Panc1 (cell line): ENCODE measurements at regions not wholly inside any gene's neighbourhood (a gene's known extent, or its start where the extent isn't known, plus 50 kb on each side); places are given as distances from the start of the nearest gene placed in this dataset.

Source experiments
- ATAC-seq: fragments of 200-7000 bp; cut with Tn5 transposase; 2 replicates; pipeline ENCODE4 v1.9.1; 2020; ENCODE audit warnings: mild to moderate bottlenecking, moderate library complexity
- BruUV-seq: library from RNA; stranded (reverse); fragments of 400-500 nt; replicated peaks from 2 replicates; lab custom pipeline; 2021; lab: Mats Ljungman, UMichigan
- CTCF ChIA-PET: fragments of 300-600 bp; sonication (Branson Sonifier 250); formaldehyde crosslinking; loops from one replicate; lab custom pipeline; 2022; ENCODE audit warnings: antibody characterized with exemption; lab: Charles Lee
- POLR2A ChIA-PET: fragments of 300-600 bp; sonication (Branson Sonifier 250); formaldehyde crosslinking; loops from one replicate; lab custom pipeline; 2022; ENCODE audit warnings: antibody characterized with exemption; lab: Charles Lee
- DNase-seq: peaks from one replicate; pipeline ENCODE4 v3.0.0-alpha.2; 2010; ENCODE audit warnings: low read depth, low spot score
- H3K27ac ChIP-seq: 2 replicates; pipeline ENCODE4 v1.5.1; 2011; ENCODE audit warnings: mild to moderate bottlenecking, low read length, inconsistent platforms
- H3K27me3 ChIP-seq: fragments of 200-500 bp; sonication (Bioruptor generic); 2 replicates; pipeline ENCODE4 v1.6.0; 2014; ENCODE audit warnings: low read length, inconsistent platforms; ENCODE audit not compliant: control insufficient read depth, insufficient read depth
- H3K36me3 ChIP-seq: fragments of 200-500 bp; sonication (Bioruptor generic); 2 replicates; pipeline ENCODE4 v1.5.1; 2014; ENCODE audit warnings: inconsistent platforms, mild to moderate bottlenecking, low read length, moderate library complexity; ENCODE audit not compliant: control insufficient read depth, insufficient read depth
- H3K4me1 ChIP-seq: 2 replicates; pipeline ENCODE4 v1.5.1; 2011; ENCODE audit warnings: inconsistent platforms, mild to moderate bottlenecking, low read length, moderate library complexity; ENCODE audit not compliant: control insufficient read depth, insufficient read depth
- H3K4me3 ChIP-seq, 2 experiments: 2 replicates each; pipeline ENCODE4 v1.5.1; 2011 to 2012; ENCODE audit warnings: low read depth in 2 of 2, low read length in 2 of 2, mild to moderate bottlenecking in 2 of 2, inconsistent platforms in 1 of 2, moderate library complexity in 1 of 2
- H3K9me3 ChIP-seq: fragments of 200-500 bp; sonication (Bioruptor generic); 2 replicates; pipeline ENCODE4 v1.5.1; 2014; ENCODE audit warnings: low read depth, mild to moderate bottlenecking, inconsistent platforms, low read length, moderate library complexity; ENCODE audit not compliant: control insufficient read depth, insufficient read depth
- CTCF ChIP-seq: fragments of 450-650 bp; IDR thresholded peaks from 2 replicates; pipeline ENCODE4 v1.5.1; 2017; ENCODE audit warnings: mild to moderate bottlenecking
- POLR2AphosphoS5 ChIP-seq: IDR thresholded peaks from 2 replicates; pipeline ENCODE4 v1.6.1; 2012; ENCODE audit warnings: mild to moderate bottlenecking, low read depth, low read length, moderate library complexity
- SIN3A ChIP-seq: IDR thresholded peaks from 2 replicates; pipeline ENCODE4 v1.6.1; 2012; ENCODE audit warnings: low read depth, mild to moderate bottlenecking, low read length, moderate library complexity, borderline replicate concordance; ENCODE audit not compliant: insufficient read depth
- TCF7L2 ChIP-seq: IDR thresholded peaks from 2 replicates; pipeline ENCODE4 v1.6.1; 2011; ENCODE audit warnings: mild to moderate bottlenecking, low read depth, low read length, inconsistent platforms
- in situ Hi-C: cut with HindIII; loops from 2 replicates; pipeline ENCODE4 v1.10.0; 2016; ENCODE audit warnings: low sequenced_read_pairs, low pct_unique_long_range_greater_than_20kb
- intact Hi-C: fragments of 100-400 bp; cut with micrococcal nuclease; formaldehyde crosslinking; loops from one replicate; pipeline ENCODE4 v1.10.0; 2022; ENCODE audit not compliant: unreplicated experiment
- TF ChIP-seq, protein P1 (sequence below), 2 experiments: IDR thresholded peaks; 2 replicates each; pipeline ENCODE4 v1.6.1; 2011 to 2012; ENCODE audit warnings: low read depth in 2 of 2, control low read depth in 1 of 2, low read length in 1 of 2, mild to moderate bottlenecking in 1 of 2, moderate library complexity in 1 of 2; ENCODE audit not compliant: insufficient read depth in 1 of 2

GRCh38 chr6:61562098-61562497, 723.9 kb downstream of the KHDRBS2 start:
- Histone ChIP-seq H3K4me3 (no peak overlapping the region), H3K27ac (no peak overlapping the region), H3K36me3 (no peaks in the 10 kb centered on the region), H3K4me1 (no peaks in the 10 kb centered on the region), H3K9me3 (no peaks in the 10 kb centered on the region), H3K27me3 (no peaks in the 10 kb centered on the region)
- in situ Hi-C loops (no loop called here), intact Hi-C loops (no loop called here)
- TF ChIP-seq POLR2AphosphoS5 (no peak), TCF7L2 (no peak), CTCF (no peak), SIN3A (no peak)
- TF ChIP-seq, protein P1, sequence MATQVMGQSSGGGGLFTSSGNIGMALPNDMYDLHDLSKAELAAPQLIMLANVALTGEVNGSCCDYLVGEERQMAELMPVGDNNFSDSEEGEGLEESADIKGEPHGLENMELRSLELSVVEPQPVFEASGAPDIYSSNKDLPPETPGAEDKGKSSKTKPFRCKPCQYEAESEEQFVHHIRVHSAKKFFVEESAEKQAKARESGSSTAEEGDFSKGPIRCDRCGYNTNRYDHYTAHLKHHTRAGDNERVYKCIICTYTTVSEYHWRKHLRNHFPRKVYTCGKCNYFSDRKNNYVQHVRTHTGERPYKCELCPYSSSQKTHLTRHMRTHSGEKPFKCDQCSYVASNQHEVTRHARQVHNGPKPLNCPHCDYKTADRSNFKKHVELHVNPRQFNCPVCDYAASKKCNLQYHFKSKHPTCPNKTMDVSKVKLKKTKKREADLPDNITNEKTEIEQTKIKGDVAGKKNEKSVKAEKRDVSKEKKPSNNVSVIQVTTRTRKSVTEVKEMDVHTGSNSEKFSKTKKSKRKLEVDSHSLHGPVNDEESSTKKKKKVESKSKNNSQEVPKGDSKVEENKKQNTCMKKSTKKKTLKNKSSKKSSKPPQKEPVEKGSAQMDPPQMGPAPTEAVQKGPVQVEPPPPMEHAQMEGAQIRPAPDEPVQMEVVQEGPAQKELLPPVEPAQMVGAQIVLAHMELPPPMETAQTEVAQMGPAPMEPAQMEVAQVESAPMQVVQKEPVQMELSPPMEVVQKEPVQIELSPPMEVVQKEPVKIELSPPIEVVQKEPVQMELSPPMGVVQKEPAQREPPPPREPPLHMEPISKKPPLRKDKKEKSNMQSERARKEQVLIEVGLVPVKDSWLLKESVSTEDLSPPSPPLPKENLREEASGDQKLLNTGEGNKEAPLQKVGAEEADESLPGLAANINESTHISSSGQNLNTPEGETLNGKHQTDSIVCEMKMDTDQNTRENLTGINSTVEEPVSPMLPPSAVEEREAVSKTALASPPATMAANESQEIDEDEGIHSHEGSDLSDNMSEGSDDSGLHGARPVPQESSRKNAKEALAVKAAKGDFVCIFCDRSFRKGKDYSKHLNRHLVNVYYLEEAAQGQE (IDR thresholded peaks at IDR 0.05; ENCODE audit: insufficient read depth in 1 of 2, low read depth in 2 of 2, low read length in 1 of 2): no peak
- DNase-seq (no peak), ATAC-seq (no peak)
- POLR2A ChIA-PET: no interaction called here
- CTCF ChIA-PET: no interaction called here
- no TSS peak for BruUV-seq

DNA sequence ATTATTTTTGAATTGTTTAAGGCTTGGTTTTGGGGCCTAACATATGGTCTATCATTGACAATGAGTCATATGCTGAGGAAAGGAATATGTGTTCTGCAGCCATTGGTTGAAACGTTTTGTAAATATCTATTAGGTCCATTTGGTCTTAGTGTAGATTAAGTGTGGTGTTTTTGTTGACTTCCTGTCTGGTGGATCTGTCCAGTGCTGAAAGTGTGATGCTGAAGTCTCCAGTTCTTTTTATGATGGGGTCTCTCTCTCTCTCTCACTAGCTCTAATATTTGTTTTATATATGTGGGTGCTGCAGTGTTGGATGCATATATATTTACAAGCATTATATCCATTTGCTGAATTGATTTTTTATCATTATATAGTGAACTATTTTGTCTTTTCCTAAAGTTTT, 727.2 kb downstream of the KHDRBS2 start:
- intact Hi-C loops (no loop called here), in situ Hi-C loops (no loop called here)
- Histone ChIP-seq H3K9me3 (peaks cover 3% of the 10 kb centered on the region; the same call in 1 of the 2 replicates), H3K36me3 (no peaks in the 10 kb centered on the region), H3K4me3 (no peak overlapping the region), H3K4me1 (no peaks in the 10 kb centered on the region), H3K27ac (no peak overlapping the region), H3K27me3 (no peaks in the 10 kb centered on the region)
- ATAC-seq: no peak
- no peak for DNase-seq
- CTCF ChIA-PET: no interaction called here
- no TSS peak for BruUV-seq
- TF ChIP-seq, protein P1 (IDR thresholded peaks at IDR 0.05; ENCODE audit: insufficient read depth in 1 of 2, low read depth in 2 of 2, low read length in 1 of 2): peak in 1 of 2 experiments; percentile 45; a peak in 1 of 4 replicates
- TF ChIP-seq TCF7L2: no peak
- POLR2A ChIA-PET: no interaction called here
